ENCODE measurements at regions not wholly inside any gene's neighbourhood (a gene's known extent, or its start where the extent isn't known, plus 50 kb on each side); places are given as distances from the start of the nearest gene placed in this dataset.

DNA sequence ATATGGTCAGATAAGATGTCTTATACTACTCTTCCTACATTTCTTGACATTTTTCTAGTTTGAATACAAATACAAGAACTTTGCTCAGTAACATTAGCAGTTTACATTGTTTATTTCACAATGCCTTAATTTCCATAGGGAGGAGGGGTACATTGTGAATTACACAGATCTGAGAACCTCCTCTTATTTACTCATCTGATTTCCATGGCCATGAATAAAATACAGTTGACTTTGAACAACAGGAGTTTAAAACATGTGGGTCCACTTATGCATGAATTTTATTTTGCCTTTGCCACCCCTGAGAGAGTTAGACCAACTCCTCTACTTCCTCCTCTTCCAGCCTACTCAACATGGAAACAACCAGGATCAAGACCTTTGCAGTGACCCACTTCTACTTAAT lies 67.7 kb downstream of the MGST1 start:
- DNase-seq (ENCODE audit: low spot score): no peak

DNA sequence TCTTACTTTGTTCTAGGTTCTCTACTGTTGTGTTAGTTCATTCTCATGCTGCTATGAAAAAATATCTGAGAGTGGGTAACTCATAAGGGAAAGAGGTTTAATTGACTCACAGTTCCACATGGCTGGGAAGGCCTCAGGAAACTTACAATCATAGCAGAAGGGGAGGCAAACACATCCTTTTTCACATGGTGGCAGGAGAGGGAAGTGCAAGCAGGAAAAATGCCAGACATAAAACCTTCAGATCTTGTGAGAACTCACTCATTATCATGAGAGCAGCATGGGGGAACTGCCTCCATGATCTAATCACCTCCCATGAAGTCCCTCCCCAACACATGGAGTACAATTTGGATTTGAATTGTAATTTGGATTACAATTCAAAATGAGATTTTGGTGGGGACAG lies 69.6 kb downstream of the MGST1 start:
- DNase-seq (ENCODE audit: low spot score): no peak

DNA sequence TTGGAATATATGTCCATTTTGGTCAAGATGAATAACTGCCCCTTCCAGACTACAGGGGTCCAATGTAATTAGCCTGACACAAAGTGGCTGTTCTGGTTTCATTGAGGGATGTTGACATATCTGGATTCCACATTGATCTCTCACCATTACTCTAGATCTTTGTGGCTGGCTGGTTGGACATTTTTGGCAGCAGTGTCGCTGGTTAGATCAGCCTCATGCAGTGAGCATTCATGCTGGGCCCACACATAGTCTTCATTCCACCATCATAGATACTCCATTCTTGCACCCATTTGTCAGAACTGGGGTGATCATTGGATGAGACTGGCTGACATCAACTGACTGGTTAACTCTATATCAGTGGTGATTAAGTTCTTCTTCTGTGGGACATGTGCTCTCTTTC lies 74.4 kb downstream of the MGST1 start:
- no peak for DNase-seq (ENCODE audit: low spot score)

DNA sequence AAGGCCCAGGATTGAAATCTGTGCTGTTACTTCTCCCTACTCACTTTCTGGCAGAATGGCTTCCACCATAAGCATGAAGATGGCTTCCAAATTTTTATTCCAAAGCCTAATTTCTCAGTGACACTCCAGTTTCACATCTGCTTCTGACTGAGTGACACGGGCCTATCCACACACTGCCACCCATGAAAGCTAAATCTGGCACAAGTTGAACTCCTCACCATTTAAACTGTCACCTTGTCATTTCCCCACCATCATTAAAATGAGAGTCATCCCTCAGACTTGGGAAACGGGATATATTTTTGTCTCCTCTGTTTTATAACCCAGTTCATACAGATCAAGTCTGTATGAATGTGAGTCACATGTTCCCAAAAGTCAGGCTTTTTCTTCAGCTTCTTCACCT lies 77.1 kb downstream of the MGST1 start:
- DNase-seq (ENCODE audit: low spot score): no peak

DNA sequence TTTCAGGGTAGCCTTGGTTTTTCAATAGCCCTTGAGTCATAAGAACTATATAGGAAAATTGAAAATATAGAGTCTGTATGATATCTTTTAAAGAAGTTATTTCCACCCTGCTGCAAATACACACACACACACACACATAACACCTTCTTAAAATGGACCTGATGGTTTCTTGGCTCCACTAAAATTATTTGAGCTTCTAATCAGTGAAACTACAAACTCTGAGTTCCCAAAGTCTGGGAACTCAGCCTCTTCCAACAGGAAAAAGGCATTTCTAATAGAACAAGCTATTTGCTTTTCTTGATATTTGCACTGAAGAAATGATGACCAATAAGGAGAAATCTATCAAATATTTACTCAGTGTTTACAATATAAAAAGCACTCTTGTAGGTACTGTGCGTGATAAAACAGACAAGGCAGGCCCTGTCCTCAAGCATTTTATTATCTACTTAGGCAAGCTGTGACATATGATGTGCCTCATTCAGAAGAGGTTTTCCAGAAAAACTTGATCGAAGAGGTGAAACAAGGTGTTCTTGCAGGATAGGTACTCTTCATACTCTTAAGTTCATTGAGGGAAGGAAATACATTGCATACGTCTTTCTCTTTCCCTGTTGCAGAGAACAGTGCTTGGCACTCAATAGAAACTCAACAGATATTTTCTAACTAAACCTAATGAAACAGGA lies 88.6 kb downstream of the MGST1 start:
- no peak for DNase-seq (ENCODE audit: low spot score)

DNA sequence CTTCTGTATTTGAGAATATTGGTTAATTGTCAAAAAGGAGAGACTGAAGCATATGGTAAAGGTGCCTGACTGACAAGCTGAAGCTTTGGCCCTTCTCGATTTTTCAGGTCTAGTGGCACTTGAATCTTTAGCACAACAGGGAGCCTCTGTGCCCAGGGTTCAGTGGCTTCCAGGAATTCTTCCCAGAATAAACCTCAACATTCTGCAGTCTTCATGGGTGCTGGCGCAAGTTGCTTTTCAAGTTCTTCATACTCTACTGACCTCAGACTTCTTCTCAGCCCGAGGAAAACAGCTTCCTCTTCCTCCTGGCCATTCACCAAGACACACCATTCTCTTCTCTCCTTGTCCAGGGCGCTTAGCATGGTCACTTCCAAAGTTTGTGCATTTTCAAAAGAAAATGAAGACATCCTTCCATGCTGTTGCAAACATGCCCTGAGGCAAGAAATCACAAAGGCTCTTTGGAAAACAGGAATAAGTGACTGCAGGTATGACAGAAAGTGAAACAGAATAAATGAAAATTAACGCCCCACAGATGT lies 89.9 kb downstream of the MGST1 start:
- DNase-seq (ENCODE audit: low spot score): peak; percentile 51

DNA sequence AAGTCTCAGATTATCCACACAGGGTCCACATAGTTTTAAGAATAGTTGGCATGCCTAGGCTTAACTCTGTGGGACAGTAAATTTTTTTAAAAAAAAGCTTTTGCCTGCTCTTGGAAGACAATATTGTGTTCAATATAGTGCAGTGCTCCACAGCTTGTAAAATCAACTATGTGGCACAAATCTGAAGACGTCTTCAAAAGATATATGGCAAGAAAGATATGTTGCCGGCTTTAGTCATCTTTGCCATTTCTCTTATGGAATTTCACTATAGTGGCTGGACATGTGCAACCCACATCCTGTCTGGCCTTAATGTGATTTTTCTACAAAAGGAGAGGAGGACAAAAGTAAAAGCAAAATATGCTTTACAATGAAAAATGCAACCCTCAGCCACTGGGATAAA lies 90.5 kb downstream of the MGST1 start:
- DNase-seq (ENCODE audit: low spot score): peak; percentile 12

DNA sequence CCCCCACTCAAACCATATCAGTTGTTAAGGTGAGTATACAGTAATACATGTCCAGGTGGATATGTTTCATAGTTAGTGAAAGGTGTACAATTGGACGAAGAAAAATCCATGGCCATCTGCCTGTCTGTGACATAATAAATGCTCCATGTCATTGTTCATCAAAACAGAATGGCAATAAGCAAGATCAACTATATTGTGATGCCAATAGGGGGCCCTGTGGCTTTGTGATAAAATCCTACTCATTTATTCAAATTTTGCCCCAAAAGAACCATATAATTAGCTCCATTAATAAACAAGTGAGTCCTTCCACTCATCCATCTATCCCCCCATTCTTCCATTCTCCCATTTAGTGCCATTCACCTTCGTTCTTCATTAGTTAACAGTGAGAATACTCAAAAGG lies 102.0 kb downstream of the MGST1 start:
- DNase-seq (ENCODE audit: low spot score): no peak

DNA sequence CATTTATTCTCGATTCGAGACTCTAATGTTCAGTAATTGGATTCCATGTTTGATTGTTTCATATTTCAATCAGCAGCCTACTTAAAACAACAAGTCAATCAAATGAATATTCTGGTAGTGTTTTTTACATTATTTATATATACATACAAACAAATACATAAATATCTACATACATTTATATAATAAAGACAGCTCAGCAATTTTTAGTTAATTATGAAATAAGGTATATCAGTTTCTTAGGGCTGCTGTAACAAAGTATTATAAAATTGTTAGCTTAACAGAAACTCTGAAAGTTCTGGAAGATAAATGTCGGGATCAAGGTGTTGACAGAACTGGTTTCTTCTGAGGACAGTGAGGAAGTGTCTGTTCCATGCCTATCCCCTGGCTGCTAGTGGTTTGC lies 105.9 kb downstream of the MGST1 start:
- no peak for DNase-seq (ENCODE audit: low spot score)

DNA sequence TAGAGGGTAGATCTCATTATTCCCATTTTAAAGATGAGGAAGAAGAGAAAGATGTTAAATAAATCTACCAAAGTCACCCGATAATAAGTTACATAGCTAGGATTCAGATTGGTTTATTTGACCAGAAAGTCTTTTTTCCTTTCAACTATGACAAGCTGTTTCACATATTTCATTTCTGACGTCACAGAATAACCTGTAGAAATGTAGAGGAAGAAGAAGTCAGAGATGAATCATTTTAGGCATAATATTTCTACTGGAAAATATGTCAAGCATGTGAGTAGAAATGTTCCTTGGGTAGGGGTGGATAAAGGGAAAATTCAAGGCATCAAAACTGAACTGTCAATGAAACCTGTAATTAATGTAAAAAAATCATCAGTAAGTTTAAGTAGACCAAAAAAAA lies 107.0 kb downstream of the MGST1 start:
- no peak for DNase-seq (ENCODE audit: low spot score)

DNA sequence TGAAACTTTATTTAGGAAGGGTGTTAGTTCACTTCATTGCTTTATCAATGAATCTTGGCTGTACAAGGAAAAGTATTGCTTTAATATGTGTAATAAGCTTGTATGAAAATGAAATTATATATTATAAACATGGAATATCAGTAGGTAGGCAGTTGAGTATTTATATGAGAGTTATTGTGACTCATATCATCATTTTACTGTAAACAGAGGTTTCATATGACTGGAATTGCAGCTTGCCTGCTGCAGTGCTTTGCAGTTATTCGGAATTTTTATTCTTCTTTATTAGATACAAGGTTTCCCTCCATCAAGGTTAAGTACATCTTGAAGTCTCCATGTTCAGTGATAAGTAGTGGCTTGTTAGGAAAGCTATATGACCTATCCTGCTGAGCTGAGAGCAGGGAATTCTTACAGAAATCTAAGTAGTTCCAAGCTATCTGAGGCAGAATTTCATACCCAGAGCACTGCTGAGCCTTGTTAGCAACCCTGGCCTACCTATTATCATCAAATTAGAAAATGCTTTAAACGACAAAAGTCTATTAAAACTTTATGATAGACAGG lies 111.2 kb downstream of the MGST1 start:
- DNase-seq (ENCODE audit: low spot score): no peak

DNA sequence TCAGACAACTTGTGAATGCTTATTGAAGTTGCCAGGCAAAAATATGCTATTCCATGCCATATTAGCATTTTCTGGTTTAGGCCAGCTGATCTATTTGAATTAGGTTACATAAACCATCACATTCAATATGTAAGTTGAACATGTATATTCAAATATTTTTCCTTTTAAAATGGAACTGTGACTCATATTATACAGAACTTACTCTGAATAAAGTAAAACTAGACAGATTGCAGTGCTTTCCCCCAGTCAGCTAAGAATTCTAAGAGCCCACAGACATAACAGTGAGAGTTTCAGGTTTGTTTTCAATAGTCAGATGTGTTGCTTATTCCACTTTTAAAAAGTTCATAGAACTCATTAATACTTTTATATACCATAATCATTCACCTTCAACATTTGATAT lies 119.8 kb downstream of the MGST1 start:
- no peak for DNase-seq (ENCODE audit: low spot score)

DNA sequence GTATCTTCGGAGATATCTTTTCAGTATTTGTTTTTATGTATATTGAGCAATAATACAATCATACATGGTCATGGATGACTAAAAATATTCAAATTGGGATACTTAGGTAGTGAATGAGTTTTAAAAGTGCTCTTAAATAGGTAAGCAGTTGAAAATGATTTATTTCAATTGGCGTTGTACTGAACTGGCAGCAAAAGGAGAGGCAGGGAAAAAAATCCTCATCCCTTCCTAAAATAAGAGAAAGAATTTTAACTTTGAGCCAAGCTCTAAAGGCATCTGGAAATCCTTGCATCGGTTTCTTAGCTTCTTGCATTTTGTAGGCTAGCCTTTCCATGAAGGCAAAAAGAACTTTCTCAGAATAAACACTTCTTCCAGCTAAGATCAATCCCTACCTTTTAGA lies 125.2 kb downstream of the MGST1 start:
- DNase-seq (ENCODE audit: low spot score): no peak

DNA sequence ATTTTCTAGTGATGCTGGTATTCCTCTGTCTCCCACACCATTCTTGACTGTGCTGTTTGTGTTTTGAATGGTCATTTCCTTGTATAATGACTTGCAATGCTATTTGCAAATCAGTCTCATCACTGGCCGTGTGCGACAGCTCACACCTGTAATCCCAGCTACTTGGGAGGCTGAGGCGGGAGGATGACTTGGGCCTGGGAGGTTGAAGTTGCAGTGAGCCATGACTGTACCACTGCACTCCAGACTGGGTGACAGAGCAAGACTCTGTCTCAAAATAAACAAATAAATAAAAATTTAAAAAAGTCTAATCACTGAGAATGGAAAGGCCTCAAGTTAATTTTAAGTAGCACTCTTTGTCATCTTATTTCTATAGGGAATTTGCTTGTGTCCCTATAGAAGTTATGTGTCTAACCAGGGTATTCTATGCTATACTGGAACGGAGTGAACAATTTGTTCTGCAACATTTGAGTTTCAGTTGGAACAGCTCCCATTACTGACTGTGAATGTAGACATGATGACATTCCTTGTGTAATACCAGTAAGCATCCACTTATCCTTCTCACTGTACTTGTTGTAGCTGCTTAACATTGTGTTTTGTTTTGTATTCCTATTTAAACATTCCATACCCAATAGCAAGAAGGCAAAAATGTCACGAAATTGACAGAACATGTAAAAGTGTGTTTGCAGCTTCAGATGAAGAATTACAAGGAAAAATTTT lies 126.3 kb downstream of the MGST1 start:
- no peak for DNase-seq (ENCODE audit: low spot score)

DNA sequence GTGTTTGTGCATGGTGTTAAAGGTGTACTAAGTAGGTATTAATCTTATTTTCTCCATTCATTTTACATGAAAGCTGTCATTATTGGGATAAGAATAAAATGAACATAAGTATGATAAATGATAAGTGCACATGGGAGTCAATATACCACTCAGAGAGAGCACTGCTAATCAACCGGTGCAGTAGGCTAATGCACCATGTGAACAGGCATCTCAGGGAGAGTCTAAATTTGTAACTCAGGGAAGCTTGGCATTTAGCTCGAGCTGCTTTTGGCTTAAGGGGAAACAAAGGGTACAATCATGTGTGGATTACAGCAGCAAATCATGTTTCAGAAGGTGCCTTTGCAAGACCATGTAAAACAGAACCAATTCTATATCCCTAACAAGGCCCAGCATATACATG lies 127.4 kb downstream of the MGST1 start:
- DNase-seq (ENCODE audit: low spot score): no peak

DNA sequence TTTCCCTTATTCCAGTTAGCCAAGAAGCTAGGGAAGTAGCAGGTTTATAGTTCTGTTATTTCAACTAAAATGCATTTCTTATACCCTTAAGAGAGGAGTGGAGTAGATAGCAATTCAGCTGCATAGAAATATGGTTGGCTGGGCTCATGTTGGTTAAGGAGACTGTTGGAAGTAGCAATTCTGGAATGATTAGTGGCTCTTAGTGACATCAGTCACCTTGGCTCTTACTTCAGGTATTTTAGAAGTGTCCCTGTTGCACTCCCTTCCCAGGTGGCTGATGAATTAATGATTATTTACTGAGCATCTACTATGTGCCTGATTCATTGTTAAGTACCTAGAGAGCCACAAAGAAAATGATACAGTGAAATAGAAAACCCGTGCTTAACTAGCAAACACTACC lies 128.1 kb downstream of the MGST1 start:
- DNase-seq (ENCODE audit: low spot score): no peak

DNA sequence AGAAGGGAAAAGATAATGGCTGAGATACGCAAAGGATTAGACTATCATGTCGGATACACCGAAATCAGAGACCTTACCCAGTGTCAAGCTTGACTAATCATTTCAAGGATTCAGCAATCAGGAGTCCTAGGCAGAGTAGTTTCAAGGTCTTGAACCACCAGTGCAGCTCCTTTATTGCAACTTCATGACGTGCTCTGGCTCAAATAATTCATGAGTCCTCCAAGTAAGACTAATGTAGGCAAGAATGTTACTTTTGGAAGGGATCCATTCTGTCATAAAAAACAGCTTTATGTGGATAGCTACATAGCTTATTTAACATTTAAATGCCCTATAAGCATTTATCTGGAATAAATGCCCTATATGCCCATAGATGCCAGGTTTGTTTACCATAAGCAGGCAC lies 123.2 kb downstream of the LMO3 start:
- DNase-seq (ENCODE audit: low spot score): no peak

DNA sequence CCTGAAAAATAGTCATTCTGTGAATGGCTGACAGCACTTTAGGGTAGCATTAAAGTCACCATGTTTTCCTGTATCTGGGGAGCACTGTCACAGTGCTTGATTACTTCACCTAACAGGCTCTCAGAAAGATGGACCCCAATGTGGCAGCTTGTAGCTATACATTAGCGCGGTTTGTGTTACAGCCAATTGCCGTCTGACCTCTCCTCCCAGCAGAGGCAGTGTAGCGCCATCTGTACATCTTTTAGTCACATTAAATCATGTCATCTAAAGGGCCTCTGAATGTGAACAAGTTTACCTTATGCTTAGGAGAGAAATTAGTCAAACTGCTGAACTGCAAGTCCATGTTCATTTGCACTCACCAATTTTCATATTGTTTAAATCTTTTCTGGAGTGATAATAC lies 113.7 kb downstream of the LMO3 start:
- peak; percentile 10 for DNase-seq (ENCODE audit: low spot score)

DNA sequence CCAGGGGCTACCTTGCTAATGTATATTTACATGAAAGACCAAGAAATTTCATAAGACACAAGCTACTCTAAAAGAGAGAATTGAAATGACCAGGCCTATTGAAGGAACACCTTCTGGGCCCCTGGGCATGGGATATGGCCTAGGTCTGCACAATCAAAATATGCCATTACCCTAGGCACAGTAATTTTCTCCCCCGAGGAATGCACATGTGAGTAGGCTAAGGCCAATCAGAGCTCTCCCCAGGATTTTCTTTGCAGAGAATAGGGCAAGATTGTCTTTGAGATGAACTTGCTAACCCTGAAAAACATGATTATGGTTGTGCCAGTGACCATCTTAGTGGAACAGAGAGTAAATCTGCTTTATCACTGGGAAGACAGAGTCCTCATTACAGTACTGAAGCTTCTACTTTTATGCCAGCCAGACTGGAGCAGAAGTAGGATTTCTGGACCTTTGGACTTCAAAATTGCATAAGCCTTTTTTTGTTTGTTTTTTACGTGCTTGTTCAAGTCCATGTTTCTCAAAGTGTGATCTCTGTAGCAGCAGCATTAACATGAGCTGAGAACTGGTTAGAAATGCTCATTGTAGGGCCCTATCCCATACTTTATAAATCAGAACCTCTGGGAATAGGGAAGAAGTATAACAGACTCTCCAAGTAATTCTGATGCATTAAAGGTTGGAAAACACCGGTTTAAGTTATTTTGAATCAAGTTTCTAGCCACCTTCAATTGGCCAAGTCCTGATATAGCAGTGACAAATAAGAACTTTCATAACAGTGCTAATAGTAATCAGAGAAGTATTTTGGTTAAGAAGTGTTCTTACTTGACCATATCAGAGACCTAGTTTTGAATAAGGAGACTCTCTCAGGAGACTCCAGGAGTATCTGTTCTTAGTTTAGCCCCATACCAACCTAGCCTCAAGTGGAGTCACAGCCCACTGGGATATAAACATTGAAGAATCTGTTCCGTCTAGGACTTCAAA lies 112.9 kb downstream of the LMO3 start:
- DNase-seq (ENCODE audit: low spot score): no peak

DNA sequence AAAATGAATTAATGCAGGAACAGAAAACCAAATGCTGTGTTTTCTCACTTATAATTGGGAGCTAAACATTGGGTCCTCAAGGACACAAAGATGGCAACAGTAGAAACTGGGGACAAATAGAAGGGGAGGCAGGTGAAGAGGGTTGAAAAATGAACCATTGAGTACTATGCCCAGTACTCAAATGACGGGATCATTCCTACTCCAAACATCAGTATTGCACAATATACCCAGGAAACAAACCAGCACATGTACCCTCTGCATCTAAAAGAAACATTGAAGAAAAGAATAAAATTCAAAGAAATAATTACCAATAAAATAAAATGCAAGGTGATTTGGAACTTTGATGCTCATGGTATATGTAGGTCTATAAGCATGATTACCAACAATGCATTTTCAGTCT lies 110.8 kb downstream of the LMO3 start:
- no peak for DNase-seq (ENCODE audit: low spot score)

Data from iPS-NIHi11 (cell line).